Left renal pelvis (tissue), 4 donors: ENCODE measurements at regions not wholly inside any gene's neighbourhood (a gene's known extent, or its start where the extent isn't known, plus 50 kb on each side); places are given as distances from the start of the nearest gene placed in this dataset.
"Not testable (repeated sequence)": the region's sequence is repeated elsewhere in the genome, so short reads cannot be mapped to it uniquely, and the experiment has no call there.

ENCODE experiments used
- DNase-seq, 4 donors: peaks; one replicate each; pipeline ENCODE4 v3.0.0-alpha.2; 2013; ENCODE audit warnings: low read depth in 4 of 4, low spot score in 3 of 4

DNA sequence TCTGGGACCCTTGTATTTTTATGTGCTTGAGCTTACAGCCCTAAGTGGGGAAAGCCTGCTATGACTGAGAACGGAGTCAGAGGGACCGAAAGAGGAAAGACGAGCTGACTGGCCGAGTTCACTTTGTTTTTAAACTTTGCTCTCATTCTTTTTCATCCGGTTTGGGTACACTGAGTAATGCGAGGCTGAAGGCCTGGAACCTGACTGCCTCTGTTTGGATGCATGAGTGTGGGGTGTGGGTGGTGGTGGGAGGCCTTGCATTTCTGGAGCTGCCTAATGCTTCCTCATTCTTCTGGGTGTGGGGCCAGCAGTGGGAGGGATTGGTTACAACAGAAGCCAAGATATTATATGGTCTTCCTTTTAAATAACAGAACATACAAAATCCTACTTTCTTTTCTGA is 155.5 kb downstream of the BUB3 start:
- no peak for DNase-seq

DNA sequence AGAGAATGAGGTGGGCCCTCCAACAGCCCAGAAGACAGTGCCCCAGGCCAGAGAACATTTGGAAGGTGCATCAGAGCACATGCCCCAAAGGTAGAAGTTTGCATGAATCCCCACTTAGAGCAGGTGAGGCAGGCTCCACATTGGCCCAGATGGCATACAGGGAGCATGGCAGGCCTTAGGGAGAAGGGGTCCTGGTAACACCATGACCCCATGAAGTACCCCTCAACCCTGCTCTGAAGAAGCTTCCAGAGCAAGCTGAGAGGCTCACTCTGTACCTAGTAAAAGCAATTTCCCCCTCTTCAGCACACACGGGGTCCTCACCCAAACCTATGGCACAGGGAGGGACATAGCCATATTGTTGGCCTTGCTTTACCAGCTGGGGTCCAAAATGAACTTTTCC is 162.6 kb downstream of the BUB3 start:
- DNase-seq, result no peak

DNA sequence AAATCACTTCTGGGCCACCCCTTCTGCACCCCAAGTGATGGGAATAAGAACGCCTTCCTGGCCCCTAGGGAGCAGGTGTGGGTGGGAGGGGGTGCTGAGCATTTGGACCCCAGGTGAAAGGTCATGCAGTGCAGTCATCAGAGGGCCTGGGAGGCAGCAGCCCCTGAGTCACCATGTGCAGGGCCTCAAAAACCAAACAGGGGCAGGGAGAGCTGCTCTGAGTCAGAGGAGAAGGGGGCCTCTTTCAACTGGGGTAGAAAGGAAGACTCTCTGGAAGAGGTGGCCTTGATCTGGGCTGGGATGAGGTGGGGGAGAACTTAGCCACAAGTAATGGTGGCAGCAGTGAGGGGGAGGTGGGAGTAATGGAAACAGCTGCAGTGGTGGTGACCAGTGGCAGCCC is 164.3 kb downstream of the BUB3 start:
- DNase-seq, result no peak

DNA sequence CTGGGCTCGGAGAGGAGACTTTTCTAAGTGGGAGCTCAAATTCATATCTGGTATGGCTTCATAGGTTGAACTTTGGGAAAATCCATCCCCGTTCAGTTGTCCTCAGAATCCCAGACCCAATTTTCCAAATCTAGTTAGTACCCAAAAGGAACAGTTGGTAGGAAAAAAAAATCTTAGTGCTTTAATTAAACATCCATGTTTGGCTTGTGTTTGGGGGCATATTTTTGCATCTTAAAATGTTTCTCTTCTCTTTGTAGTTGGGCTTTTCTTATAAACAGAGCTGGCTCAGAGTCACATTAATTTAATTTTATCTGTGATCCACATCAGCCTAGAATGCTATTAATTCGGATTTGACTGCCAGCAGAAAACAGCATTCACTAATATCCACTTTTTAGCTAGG is 165.9 kb downstream of the BUB3 start:
- DNase-seq, result no peak

DNA sequence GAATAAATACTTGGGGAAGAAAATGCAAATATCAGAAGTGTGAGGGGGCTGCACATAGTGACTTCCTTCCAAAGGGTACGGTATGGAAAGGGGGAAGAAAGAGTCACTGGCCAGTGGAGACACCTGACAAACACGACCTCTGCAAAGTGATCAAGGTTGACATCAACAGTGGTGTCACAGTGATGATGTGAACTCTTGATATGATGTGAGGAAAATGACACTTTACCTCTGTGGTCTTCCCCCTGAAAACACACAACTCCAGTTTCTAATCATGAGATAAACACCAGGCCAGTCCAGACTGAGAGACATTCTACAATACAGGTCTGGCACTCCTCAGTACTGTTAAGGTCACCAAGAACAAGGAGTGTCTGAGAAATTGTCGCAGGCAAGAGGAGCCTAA is 169.7 kb downstream of the BUB3 start:
- no peak for DNase-seq

DNA sequence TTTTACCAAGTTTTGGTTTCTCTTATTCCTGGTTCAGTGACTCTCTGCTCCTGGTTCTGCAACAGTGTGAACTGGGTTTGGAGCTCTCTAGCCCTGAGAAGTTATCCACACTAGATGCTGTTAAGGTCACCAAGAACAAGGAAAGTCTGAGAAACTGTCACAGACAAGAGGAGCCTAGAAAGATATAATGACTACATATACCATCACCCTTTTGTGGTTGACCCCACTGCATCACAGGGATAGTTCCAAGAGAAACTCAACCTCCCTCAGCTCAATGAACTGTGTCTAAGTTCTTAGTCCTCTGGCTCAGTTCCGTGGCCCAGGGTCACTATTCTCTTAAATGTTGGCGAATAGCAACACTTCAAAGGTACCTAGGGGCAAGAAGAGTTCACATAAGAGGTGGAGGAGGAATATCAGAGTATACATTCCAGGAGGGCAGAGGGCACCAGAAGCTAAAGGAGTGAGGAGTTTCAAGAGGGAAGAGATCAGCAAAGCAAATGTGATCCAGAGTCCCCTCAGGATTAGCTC is 171.5 kb downstream of the BUB3 start:
- DNase-seq, result no peak

DNA sequence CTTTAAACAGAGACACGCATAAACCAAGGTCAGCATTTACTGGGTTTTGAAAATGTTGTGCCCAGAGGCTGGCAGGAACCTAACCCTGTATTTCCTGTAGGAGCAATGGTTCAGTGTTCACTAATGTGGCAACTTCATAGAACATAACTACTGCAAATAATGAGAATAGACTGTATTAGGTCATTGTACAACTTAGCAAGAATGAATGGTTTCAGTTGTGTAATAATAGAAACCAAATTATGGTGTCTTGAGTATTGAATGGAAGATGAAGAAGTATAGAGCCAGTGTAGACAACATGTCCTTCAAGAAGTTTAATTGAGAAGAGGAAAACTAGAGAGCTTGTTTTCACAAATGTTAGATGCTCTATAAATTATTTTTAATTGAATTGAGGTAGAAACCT is 172.5 kb downstream of the BUB3 start:
- DNase-seq, result no peak

DNA sequence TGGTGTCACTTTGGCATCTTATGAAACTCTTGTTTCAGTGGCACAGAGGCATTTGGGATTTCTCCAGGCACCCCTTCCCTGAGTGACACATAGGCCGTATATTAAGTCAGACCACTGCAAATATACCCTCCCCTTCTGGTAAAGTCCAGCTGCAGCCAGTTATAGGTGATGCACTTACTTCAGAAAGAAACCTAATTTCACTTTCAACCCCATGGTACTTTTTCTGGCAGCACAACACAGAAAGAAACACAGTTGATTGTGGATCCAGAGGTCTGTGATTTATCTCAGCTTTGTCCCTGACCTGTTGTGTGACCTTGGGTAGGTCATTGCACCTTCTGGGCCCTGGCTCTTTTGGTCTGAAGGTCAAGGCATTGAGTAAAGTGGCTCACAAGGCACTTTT is 173.2 kb downstream of the BUB3 start:
- DNase-seq, result no peak

DNA sequence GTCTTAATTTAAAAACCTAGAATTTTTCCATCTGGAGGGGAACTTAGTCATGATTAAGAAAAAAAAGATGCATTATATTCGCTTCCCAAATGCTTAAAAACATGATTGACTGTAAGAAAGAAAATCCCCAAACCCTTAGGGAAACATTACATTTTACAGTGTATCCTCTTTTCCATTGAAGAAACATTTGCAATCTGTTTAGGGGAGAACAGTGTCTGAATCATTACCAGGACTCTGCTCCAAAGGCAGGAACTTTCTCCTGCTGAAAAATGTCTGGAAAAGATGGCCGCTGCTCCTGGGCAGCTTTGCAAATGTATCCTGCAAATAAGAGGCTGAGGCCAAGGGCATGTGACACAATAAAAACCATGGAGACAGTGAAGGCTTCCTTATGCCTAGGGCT is 173.7 kb downstream of the BUB3 start:
- no peak for DNase-seq

DNA sequence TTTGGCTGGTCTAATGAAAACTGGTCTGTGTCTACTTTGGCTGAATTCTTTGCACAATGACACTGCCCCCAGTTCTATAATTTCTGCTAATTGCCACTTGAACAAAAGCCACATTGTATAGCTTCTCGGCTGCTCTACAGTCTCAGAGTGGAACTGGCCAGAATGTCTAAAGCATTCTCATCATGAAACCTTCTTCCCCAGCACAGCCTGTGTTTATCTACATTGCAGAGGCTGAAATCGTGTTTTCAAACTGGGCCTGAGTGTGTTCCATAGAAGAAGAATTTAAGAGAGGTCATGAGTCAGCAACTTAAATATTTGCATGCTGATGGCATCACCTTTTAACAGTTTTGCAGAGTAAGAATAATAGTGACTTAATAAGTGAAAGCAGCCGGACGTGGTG is 177.2 kb downstream of the BUB3 start:
- DNase-seq, result no peak

DNA sequence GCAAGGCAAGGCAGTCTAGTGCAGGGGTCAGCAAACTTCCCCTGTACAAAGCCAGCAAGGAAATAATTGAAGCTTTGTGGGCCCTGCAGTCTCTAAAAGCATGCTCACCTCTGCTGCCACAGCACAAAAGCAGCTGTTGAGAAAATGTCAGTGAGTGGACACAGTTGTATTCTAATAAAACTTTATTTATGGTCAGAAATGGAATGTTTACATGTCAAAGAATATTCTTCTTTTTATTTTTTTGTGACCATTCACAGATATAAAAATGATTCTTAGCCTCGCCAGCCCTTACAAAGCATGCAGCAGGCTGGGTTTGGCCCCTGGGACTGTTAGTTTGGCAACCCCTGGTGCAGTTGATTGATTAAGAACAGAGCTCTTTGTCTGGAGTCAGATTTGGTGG is 192.4 kb downstream of the BUB3 start:
- DNase-seq, result no peak

DNA sequence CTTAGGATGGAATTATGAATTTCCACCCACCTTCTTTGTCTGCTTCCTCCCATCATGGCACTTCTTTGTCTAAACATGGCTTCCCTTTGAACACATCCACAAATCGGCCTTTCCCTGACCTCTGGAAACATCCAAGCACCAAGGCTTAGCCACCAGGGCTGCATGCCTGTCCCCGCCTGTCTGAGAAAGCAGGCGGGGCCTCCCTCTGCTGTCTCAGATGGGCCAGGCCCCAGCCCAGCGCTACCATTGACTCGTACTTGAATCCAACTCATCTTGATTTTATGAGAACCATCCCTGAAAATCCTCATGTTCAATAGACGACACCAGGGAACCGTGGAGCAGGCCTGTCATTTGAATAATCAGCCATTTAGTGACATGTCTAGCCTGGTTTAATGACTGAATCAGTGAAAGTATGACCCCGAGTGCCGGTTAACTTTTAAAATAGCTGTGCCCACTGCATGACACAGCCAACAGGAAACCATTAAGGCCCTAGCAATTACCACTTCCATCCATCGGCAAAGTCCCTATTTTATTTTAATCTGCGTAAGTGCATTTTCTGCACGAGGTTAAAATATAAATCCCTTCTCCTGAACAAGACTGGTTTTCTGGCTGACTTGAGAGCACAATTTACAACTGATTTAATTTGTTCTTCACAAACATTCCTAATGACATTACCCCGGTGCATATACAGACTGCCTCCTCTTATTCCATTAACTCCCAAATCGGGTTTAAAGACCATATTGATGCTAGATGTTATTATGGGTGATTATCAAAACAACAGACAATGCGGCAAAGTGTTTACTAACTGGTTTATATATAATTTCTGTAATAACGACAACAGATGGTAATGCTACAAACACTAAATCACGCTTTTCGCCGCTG is 194.7 kb downstream of the BUB3 start:
- DNase-seq, result no peak

DNA sequence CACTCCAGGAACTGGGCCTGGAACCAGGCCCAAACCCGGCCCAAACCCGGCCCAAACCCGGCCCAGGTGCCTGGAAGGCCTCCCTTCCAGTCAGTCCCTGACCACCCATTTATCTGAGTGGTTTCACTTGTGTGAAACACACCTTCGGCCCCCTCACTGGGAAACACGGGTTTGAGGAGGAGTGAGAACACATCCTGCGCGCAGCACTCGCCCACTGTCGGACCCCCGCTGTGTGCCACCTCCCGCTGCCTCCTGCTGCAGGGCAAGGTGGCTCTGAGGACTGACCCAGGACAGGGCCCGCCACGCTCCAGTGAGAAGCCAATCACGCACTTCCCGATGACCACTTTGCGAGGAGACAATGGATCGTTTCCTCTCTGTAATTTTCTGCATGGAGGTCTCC is 197.5 kb downstream of the BUB3 start:
- no peak for DNase-seq

DNA sequence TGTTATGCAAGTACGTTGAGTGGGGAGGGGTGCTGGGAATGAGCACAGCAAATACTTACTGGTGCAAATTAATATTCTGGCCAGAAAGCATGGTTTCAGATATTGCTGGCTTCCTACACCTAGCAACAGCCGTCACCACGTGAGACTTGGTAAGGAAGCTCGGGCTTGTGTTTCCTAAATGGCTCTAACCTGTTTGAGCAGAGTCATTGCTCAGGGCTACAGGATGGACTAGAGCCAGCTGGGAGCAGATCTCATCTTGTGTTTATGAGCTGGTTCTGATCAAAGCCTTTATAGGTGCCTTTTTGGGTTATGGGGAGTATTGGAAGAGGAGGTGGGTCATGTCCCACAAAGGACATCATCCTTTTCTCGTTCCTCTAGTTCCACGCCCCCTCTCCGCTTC is 200.3 kb downstream of the BUB3 start:
- DNase-seq, result no peak

DNA sequence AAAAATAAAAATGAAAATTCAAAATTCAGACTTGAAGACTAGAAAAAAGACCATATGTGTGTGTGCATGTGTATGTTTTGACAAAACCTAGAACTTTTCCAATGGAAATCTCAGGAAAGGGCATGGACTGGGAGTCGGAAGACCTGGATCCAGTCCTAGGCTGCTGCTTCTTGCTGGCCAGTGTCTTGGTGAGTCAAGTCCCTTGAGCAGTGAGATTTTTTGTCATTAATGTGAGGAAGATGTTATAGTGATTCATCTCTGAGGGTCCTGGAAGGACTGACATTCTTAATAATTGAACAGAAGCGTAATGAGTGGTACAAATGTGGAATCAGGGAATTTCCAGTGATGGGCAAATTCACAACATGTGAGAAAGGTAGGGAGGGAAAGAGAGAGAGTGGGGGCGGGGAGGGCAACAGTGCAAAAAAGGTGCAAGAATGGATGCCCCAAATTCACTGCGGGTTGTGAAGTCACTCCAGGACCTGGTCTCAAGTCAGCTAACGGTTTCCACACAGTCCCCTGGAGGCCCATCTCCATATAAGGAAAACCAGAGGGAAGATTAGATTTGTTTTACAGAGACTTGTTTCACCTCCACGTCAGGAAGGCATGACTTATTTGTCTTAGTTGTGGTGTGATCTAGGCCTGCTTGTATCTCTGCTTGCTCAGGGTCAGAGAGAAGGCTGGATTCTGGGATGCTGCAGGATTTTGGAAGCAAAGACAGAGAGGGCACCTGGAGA is 201.7 kb downstream of the BUB3 start:
- no peak for DNase-seq

DNA sequence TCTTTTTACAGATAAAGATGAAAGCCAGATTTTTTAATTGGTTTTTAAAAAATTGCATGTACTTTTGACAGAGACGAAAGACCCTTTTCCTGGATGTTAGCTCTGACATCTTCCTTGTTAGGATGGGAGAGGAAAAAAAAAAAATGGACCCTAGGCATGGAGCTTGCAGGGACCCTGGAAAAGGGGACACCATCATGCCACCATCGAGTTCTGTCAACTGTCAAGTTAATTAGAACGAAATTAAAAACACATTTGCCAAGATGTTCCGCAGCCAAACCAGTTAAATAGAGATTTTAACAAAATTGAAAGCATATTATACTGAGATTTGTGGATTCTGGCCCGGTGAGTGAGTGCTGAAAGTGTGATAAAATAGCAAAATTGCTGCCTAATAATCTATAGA is 202.6 kb downstream of the BUB3 start:
- DNase-seq, result no peak

DNA sequence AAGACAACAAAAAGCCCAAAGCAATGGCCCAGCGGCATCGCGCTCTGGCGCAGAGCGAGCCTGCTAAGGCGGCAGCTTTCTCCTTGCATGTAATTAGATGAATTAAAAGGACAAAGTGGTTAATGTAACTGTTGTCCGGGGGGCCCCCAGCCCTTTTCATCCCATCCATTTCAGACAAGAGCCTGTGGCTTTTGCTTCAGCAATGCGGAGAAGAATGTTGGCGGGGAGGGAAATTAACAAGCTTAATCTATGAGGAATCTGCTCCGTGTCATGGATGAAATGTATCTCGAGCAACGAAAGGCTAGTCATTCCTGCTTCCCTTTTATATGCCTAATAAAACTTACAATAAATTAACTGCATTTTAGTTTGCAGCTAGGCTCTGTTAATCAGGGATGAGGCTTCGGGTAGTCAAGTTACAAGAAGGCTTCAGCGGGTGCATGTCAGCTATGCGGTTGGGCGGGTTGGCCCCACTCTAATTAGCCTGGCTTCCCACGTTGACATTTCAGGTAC is 203.3 kb downstream of the BUB3 start:
- peak; percentile 31 to 75 (median 37) for DNase-seq

DNA sequence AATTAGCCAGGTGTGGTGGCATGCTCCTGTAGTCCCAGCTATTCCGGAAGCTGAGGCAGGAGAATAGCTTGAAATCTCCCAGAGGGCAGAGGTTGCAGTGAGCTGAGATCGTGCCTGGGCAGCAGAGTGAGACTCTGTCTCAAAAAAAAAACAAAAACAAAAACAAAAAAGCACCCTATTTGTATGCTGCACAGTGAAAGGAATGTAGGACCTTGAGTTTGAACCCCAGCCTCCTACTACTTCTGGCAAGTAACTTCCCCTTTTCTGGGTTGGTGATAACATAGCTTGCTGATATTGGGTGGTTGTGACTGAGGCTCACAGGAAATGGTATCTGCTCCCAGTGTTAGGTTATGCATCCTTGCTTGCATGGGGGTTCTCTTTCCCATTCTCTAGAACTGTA is 205.3 kb downstream of the BUB3 start:
- DNase-seq, result no peak

DNA sequence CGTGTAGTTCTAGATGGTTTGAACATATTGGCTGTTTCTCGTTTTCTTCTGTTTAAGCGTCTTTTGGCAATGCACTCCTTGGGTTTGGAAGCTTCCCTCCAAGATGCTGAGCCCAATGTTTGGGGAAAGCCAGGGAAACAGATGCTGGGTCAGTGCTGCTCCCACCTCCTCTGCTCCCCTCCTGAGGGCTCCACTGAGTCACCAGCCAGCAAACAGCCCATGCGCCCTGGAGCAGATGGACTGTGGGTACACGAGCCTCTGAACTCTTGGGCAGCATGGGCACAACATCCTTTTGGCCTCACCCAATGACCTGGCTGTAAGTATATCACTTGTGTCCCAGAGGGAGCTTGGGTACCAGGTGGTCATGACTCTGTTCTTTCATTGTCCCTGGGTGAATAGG is 207.6 kb downstream of the BUB3 start:
- no peak for DNase-seq

DNA sequence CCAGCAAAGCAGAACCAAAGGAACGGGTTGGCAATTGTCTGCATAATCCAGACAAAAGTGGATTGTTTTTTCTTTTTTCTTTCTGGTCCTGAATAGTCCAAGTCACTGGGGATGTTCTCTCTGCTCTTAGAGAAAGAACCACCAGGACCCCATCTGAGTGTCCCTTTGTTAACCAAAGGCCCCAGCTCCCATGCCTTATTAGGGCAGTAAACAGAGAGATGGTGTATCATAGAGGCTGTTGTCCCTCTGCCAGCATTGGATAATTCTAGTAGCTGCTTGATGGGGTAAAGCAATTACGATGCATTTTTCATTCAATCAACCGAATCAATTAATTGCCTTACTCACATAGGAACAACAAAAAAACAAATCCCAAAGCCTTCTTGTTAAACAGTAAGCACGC is 213.0 kb downstream of the BUB3 start:
- DNase-seq, result no peak

DNA sequence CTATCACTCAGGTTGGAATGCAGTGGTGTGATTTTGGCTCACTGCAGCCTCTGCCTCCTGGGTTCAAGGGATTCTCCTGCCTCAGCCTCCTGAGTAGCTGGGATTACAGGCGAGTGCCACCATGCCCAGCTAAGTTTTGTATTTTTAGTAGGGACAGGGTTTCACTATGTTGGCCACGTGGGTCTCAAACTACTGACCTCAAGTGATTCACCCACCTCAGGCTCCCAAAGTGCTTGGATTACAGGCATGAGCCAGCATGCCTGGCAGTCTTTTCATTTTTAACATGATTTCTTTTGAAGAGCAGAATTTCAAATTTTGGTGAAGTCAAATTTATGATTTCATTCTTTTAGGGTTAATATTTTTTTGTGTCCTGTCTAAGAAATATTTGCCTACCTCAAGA is 217.4 kb downstream of the BUB3 start:
- not testable (repeated sequence) for DNase-seq

DNA sequence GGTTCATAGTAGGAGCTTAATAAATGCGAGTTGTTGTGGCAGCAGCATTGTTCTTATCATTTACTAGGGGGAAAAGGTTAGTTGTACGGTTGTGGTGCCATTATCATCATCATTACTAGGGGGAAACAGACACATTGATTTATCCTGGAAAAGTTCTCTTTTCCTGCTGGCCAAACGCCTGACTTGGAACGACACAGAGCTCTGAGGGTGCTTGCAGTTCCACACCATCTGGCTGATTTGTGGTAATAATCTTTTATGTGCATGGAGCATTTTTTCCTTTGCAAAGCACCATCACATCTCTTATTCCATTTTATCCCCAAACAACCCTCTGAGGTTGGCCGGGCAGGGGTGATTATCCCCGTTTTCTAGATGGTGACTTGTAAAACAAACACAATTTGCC is 219.4 kb downstream of the BUB3 start:
- no peak for DNase-seq
